Neuronal stem cell (in vitro differentiated cells): ENCODE measurements at regions not wholly inside any gene's neighbourhood (a gene's known extent, or its start where the extent isn't known, plus 50 kb on each side); places are given as distances from the start of the nearest gene placed in this dataset.
A peak's percentile ranks its signal among the peaks of the same experiment; 100 is the strongest.

Experiments
- DNase-seq: peaks from one replicate; pipeline ENCODE4 v3.0.0-alpha.2; 2013; ENCODE audit warnings: low spot score
- H2AFZ ChIP-seq: one replicate; pipeline ENCODE4 v1.6.1; 2013; ENCODE audit warnings: mild to moderate bottlenecking, low read length, inconsistent platforms
- H2AK5ac ChIP-seq: 2 replicates; pipeline ENCODE4 v1.6.1; 2013; ENCODE audit warnings: low read depth, mild to moderate bottlenecking, inconsistent platforms, low read length, moderate library complexity, mixed read lengths
- H2BK120ac ChIP-seq: 2 replicates; pipeline ENCODE4 v1.6.1; 2013; ENCODE audit warnings: low read depth, mild to moderate bottlenecking, inconsistent platforms, low read length, moderate library complexity, mixed read lengths
- H2BK12ac ChIP-seq: one replicate; pipeline ENCODE4 v1.6.1; 2013; ENCODE audit warnings: low read length, inconsistent platforms
- H2BK15ac ChIP-seq: 2 replicates; pipeline ENCODE4 v1.6.1; 2013; ENCODE audit warnings: mild to moderate bottlenecking, low read length, inconsistent platforms, mixed read lengths
- H2BK5ac ChIP-seq: one replicate; pipeline ENCODE4 v1.6.1; 2013; ENCODE audit warnings: inconsistent platforms, mild to moderate bottlenecking, low read length, moderate library complexity
- H3K14ac ChIP-seq: one replicate; pipeline ENCODE4 v1.6.1; 2013; ENCODE audit warnings: low read length, inconsistent platforms
- H3K18ac ChIP-seq: 2 replicates; pipeline ENCODE4 v1.6.1; 2013; ENCODE audit warnings: low read length, inconsistent platforms
- H3K23ac ChIP-seq: 2 replicates; pipeline ENCODE4 v1.6.1; 2013; ENCODE audit warnings: low read depth, mild to moderate bottlenecking, mixed read lengths, low read length, inconsistent platforms; ENCODE audit not compliant: poor library complexity
- H3K27ac ChIP-seq: replicated peaks from 3 replicates; pipeline ENCODE4 v1.5.1; 2013; ENCODE audit warnings: low read length, inconsistent platforms
- H3K27me3 ChIP-seq, 3 experiments: 2 replicates each; pipeline ENCODE4 v1.6.1; 2013; ENCODE audit warnings: low read length in 3 of 3, mild to moderate bottlenecking in 2 of 3, inconsistent platforms in 1 of 3, low read depth in 1 of 3, mixed read lengths in 1 of 3, moderate library complexity in 1 of 3; ENCODE audit not compliant: control insufficient read depth in 3 of 3, insufficient read depth in 3 of 3
- H3K36me3 ChIP-seq, 2 donors: replicated peaks in 1 of 2; 2 replicates each; pipeline ENCODE4 v1.6.1; 2013; ENCODE audit warnings: low read length in 2 of 2; ENCODE audit not compliant: control insufficient read depth in 2 of 2, insufficient read depth in 2 of 2
- H3K4ac ChIP-seq: 2 replicates; pipeline ENCODE4 v1.6.1; 2013; ENCODE audit warnings: inconsistent platforms, mild to moderate bottlenecking, low read length, moderate library complexity
- H3K4me1 ChIP-seq, 2 donors: 1 replicate in 1 of 2; 2 replicates in 1 of 2; pipeline ENCODE4 v1.6.1; 2013; ENCODE audit warnings: low read length in 2 of 2, low read depth in 1 of 2; ENCODE audit not compliant: control insufficient read depth in 2 of 2, insufficient read depth in 1 of 2
- H3K4me2 ChIP-seq: one replicate; pipeline ENCODE4 v1.6.1; 2013; ENCODE audit warnings: mild to moderate bottlenecking, low read length, inconsistent platforms; ENCODE audit not compliant: insufficient read depth, poor library complexity, severe bottlenecking
- H3K4me3 ChIP-seq, 2 donors: 2 replicates each; pipeline ENCODE4 v1.5.1; 2013; ENCODE audit warnings: low read length in 2 of 2, mild to moderate bottlenecking in 2 of 2, inconsistent platforms in 1 of 2, moderate library complexity in 1 of 2
- H3K79me1 ChIP-seq: one replicate; pipeline ENCODE4 v1.6.1; 2013; ENCODE audit warnings: low read depth, mild to moderate bottlenecking, inconsistent platforms, low read length, moderate library complexity
- H3K9ac ChIP-seq: one replicate; pipeline ENCODE4 v1.6.1; 2013; ENCODE audit warnings: mild to moderate bottlenecking, low read depth, low read length, inconsistent platforms; ENCODE audit not compliant: poor library complexity
- H3K9me3 ChIP-seq, 2 donors: replicated peaks in 1 of 2; 2 replicates each; pipeline versions ENCODE3 to v1.6.1; 2013; ENCODE audit warnings: low read length in 2 of 2, mild to moderate bottlenecking in 2 of 2, inconsistent platforms in 1 of 2, low read depth in 1 of 2, mixed read lengths in 1 of 2, moderate library complexity in 1 of 2; ENCODE audit not compliant: control insufficient read depth in 2 of 2, insufficient read depth in 1 of 2
- H4K8ac ChIP-seq: one replicate; pipeline ENCODE4 v1.6.1; 2013; ENCODE audit warnings: low read depth, mild to moderate bottlenecking, inconsistent platforms, low read length, moderate library complexity
- H4K91ac ChIP-seq: one replicate; pipeline ENCODE4 v1.6.1; 2013; ENCODE audit warnings: low read length, low read depth, mild to moderate bottlenecking, inconsistent platforms; ENCODE audit not compliant: poor library complexity
- WGBS, 2 donors: extraction: QIAGEN DNeasy Blood & Tissue Kit; methylation state at CpG; one replicate each; pipeline ENCODE4 v1.1.7; 2013; ENCODE audit warnings: missing lambda C conversion rate in 2 of 2, mixed read lengths in 1 of 2; ENCODE audit not compliant: insufficient read length in 2 of 2, insufficient replicate concordance in 1 of 2; ENCODE audit errors: extremely low coverage in 2 of 2; 5-methylcytosine and 5-hydroxymethylcytosine counted together

DNA sequence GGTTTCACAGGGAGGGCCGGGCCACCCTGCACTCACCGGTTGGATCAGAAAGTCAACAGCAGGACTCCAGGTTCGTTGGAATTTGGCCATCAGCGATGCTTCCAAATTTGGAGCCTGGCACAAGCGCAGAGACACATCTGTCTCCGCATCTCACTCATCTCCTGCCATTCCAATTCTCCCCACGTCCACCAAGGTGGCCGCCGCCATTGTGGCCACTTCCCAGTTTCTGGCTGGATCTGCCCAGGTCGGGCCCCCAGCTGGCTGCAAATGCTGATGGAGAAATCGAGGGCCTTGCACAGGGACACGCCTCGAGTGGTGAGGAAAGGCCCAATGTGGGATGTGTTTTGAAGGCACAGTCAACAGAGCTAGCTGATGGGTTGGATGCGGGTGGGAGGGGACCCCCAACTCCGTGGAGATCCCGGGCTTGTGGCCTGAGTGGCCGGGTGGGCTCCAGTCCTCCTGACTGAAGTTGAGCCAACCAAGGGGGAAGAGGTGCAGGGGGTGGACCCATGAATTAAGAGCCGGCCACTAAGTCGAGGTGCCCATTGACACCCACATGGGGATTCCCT, 102.7 kb downstream of the CRYAA start:
- H4K8ac ChIP-seq, result no peak overlapping the region
- no CpG with 5 or more reads among the region's 19 CpGs for WGBS, 2 donors
- no peaks in the 10 kb centered on the region for H3K36me3 ChIP-seq
- no peak overlapping the region for H2BK120ac ChIP-seq
- no peak overlapping the region for H4K91ac ChIP-seq
- no peak overlapping the region for H2AK5ac ChIP-seq
- no peak overlapping the region for H3K27ac ChIP-seq
- H3K9me3 ChIP-seq, result no peaks in the 10 kb centered on the region
- peaks cover 2 to 5% of the 10 kb centered on the region in 2 donors for H3K4me1 ChIP-seq
- no peak overlapping the region for H2BK5ac ChIP-seq
- no peak overlapping the region for H2BK15ac ChIP-seq
- no peak for DNase-seq
- H3K9ac ChIP-seq, result no peak overlapping the region
- peak overlapping the region; percentile 35 for H3K18ac ChIP-seq
- H3K4me3 ChIP-seq, result no peak overlapping the region
- no peak overlapping the region for H3K4ac ChIP-seq
- no peak overlapping the region for H3K14ac ChIP-seq
- no peak overlapping the region for H3K23ac ChIP-seq
- H3K79me1 ChIP-seq, result no peaks in the 10 kb centered on the region
- H3K27me3 ChIP-seq, result peaks cover 0 to 18% (median 0%) of the 10 kb centered on the region in 3 experiments
- peak overlapping the region; percentile 70 for H2AFZ ChIP-seq
- H2BK12ac ChIP-seq, result no peak overlapping the region
- H3K4me2 ChIP-seq, result no peak overlapping the region

- H2BK5ac ChIP-seq, result no peak overlapping the region
- H3K4me3 ChIP-seq, result no peak overlapping the region
- H3K4ac ChIP-seq, result no peak overlapping the region
- H3K79me1 ChIP-seq, result no peaks in the 10 kb centered on the region
- peaks cover 0 to 18% (median 0%) of the 10 kb centered on the region in 3 experiments for H3K27me3 ChIP-seq
- H3K14ac ChIP-seq, result peak overlapping the region; percentile 73
- H2AK5ac ChIP-seq, result peak overlapping the region; percentile 67
- peak overlapping the region; percentile 70 for H2AFZ ChIP-seq
- H3K27ac ChIP-seq, result no peak overlapping the region
- no peak overlapping the region for H4K8ac ChIP-seq
- no peaks in the 10 kb centered on the region for H3K9me3 ChIP-seq
- peak overlapping the region; percentile 33 for H3K18ac ChIP-seq
- no peak overlapping the region for H2BK12ac ChIP-seq
- no peak overlapping the region for H3K23ac ChIP-seq
- no peaks in the 10 kb centered on the region for H3K36me3 ChIP-seq
- H3K4me2 ChIP-seq, result no peak overlapping the region
- H2BK15ac ChIP-seq, result no peak overlapping the region
- H3K4me1 ChIP-seq, result peaks cover 2 to 5% of the 10 kb centered on the region in 2 donors
- H4K91ac ChIP-seq, result no peak overlapping the region
- DNase-seq, result no peak
- no peak overlapping the region for H2BK120ac ChIP-seq
- peak overlapping the region; percentile 50 for H3K9ac ChIP-seq
- WGBS, 2 donors, result no CpG with 5 or more reads among the region's 20 CpGs
Observed at GRCh38 chr21:43270800-43271301, 102.0 kb downstream of the CRYAA start.

DNA sequence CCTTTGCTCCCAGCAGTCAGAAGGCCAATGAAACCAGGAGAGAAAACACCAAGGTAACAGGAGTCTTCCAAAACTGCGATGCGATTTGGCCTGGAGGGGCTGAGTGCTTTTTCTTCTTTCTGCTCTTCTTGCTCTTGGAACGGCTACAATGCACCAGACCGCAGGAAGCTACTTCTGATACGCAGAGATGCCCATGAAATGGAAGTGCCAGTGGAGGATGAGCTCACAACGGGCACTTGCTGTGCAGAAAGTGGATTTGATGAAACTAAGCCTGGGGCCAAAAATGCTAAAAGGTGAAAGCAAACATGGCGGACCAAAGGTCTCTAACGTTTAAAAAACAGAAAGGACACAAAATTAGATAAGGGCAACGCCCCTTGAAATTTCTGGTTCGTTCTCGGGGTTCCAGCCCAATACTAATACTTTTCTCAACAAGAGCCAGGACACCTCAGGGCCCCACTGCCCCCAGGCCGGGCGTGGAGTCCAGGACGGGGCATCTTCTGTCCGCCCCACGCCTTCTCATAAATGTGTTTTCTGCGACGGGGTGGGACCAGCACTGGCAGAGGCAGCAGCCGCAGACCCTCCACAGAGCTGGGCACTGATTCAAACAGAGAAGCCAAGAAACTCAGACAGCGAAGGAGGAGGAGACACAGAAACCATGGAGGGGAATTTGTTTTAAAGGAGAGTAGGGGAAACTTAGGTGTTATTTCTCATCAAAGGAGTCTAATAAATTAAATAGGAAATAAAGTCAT, 101.3 kb downstream of the CRYAA start:
- no peak overlapping the region for H3K4me3 ChIP-seq
- no peak overlapping the region for H3K27ac ChIP-seq
- no peak overlapping the region for H2AK5ac ChIP-seq
- no peak overlapping the region for H3K4me2 ChIP-seq
- no CpG with 5 or more reads among the region's 20 CpGs for WGBS, 2 donors
- no peak overlapping the region for H4K8ac ChIP-seq
- H3K4me1 ChIP-seq, result peaks cover 2 to 5% of the 10 kb centered on the region in 2 donors
- peaks cover 0 to 18% (median 0%) of the 10 kb centered on the region in 3 experiments for H3K27me3 ChIP-seq
- no peak overlapping the region for H2BK5ac ChIP-seq
- no peak overlapping the region for H3K9ac ChIP-seq
- no peak overlapping the region for H3K23ac ChIP-seq
- H2BK12ac ChIP-seq, result no peak overlapping the region
- H2AFZ ChIP-seq, result no peak overlapping the region
- H3K18ac ChIP-seq, result no peak overlapping the region
- no peaks in the 10 kb centered on the region for H3K79me1 ChIP-seq
- no peaks in the 10 kb centered on the region for H3K9me3 ChIP-seq
- H3K14ac ChIP-seq, result no peak overlapping the region
- DNase-seq, result no peak
- no peak overlapping the region for H3K4ac ChIP-seq
- H4K91ac ChIP-seq, result no peak overlapping the region
- no peaks in the 10 kb centered on the region for H3K36me3 ChIP-seq
- H2BK120ac ChIP-seq, result no peak overlapping the region
- H2BK15ac ChIP-seq, result no peak overlapping the region

DNA sequence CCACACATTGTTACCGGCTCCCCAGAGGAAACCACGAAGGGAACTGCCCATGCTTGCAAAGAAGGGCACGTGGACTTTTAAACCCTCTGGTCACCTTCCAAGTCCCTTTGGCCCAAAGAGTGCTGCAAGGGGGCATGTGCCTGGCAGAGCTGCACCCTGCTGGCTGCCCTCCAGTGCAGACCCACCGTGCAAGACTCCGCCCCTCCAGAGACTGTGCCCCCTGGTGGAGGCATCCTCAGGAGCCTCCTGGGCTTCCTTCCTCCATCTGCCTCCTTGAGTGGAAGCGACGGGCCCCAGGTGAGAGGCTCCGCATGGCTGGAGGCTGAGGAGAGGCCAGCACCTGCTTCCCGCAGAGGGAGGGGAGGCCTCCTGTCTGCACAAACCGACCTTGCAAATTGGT, 100.6 kb downstream of the CRYAA start:
- Histone ChIP-seq H3K18ac (no peak overlapping the region), H2AFZ (no peak overlapping the region), H3K9ac (no peak overlapping the region), H3K36me3 (no peaks in the 10 kb centered on the region), H4K91ac (no peak overlapping the region), H3K4me1 (peaks cover 2 to 5% of the 10 kb centered on the region in 2 donors), H3K4me3 (no peak overlapping the region), H3K79me1 (no peaks in the 10 kb centered on the region), H3K27me3 (peaks cover 0 to 12% (median 0%) of the 10 kb centered on the region in 3 experiments), H3K4ac (no peak overlapping the region), H2BK120ac (no peak overlapping the region), H2BK15ac (no peak overlapping the region), H3K27ac (no peak overlapping the region), H3K14ac (no peak overlapping the region), H3K4me2 (no peak overlapping the region), H2AK5ac (no peak overlapping the region), H2BK5ac (no peak overlapping the region), H2BK12ac (no peak overlapping the region), H3K23ac (no peak overlapping the region), H4K8ac (no peak overlapping the region), H3K9me3 (no peaks in the 10 kb centered on the region)
- WGBS, 2 donors, result no CpG with 5 or more reads among the region's 10 CpGs
- no peak for DNase-seq
